ENCODE measurements at regions not wholly inside any gene's neighbourhood (a gene's known extent, or its start where the extent isn't known, plus 50 kb on each side); places are given as distances from the start of the nearest gene placed in this dataset.

DNA sequence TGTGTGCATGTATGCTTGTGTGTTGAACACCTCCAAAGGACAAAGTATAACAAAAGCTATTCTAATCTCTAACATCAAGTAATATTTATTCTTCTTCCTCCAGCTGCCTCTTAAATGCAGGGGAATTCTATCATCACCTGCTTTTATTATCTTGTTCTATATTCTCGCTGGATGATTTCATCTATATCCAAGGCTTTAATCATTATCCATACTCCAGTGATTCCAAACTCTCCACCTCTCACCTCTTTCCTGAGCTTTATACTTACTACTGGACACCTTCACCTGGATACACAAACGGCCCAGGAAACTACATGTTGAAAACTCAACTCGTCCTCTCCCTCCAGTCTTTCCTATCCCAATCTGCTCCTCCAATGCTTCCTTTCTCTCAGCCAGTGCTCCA is 418.6 kb downstream of the KLF5 start:
- Histone ChIP-seq H3K27me3 (ENCODE audit: control insufficient read depth, insufficient read depth, low read length) (no peaks in the 10 kb centered on the region), H3K9ac (no peak overlapping the region), H3K4me3 (ENCODE audit: low read depth, low read length) (no peak overlapping the region), H3K36me3 (ENCODE audit: control insufficient read depth, insufficient read depth, low read length) (no peaks in the 10 kb centered on the region), H2AFZ (no peak overlapping the region), H3K4me1 (no peaks in the 10 kb centered on the region), H3K9me3 (ENCODE audit: control insufficient read depth, low read length) (no peaks in the 10 kb centered on the region), H3K79me2 (no peaks in the 10 kb centered on the region), H3K27ac (no peak overlapping the region), H3K4me2 (ENCODE audit: low read length) (no peak overlapping the region)
- no peak for TF ChIP-seq CTCF (IDR thresholded peaks at IDR 0.05)

DNA sequence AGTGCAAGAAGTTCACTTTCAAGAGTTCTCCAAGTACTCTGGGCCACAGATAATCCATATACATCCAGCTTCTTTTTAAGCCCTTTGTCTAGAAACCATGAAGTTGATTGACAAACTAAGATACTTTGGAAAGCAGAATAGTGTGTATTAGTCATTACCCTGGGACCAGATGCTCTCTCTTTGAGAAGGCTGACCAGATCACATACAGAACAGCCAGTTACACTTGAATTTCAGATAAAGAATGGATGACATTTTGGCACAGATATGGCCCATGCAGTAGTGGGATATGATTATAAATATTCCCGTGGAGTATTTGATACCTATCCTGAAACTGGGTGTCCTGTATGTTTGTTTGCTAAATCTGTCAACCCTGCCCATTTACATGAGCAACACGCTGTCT is 414.2 kb downstream of the KLF5 start:
- H3K27ac ChIP-seq, result no peak overlapping the region
- H3K4me3 ChIP-seq (ENCODE audit: low read depth, low read length), result no peak overlapping the region
- no peaks in the 10 kb centered on the region for H3K9me3 ChIP-seq (ENCODE audit: control insufficient read depth, low read length)
- no peaks in the 10 kb centered on the region for H3K27me3 ChIP-seq (ENCODE audit: control insufficient read depth, insufficient read depth, low read length)
- H3K4me1 ChIP-seq, result no peaks in the 10 kb centered on the region
- no peaks in the 10 kb centered on the region for H3K36me3 ChIP-seq (ENCODE audit: control insufficient read depth, insufficient read depth, low read length)
- TF ChIP-seq CTCF (IDR thresholded peaks at IDR 0.05), result no peak
- no peaks in the 10 kb centered on the region for H3K79me2 ChIP-seq
- H2AFZ ChIP-seq, result no peak overlapping the region
- H3K9ac ChIP-seq, result no peak overlapping the region
- H3K4me2 ChIP-seq (ENCODE audit: low read length), result no peak overlapping the region

- no peak overlapping the region for H3K27ac ChIP-seq
- no peaks in the 10 kb centered on the region for H3K36me3 ChIP-seq (ENCODE audit: control insufficient read depth, insufficient read depth, low read length)
- TF ChIP-seq CTCF (IDR thresholded peaks at IDR 0.05), result no peak
- no peaks in the 10 kb centered on the region for H3K27me3 ChIP-seq (ENCODE audit: control insufficient read depth, insufficient read depth, low read length)
- H3K9me3 ChIP-seq (ENCODE audit: control insufficient read depth, low read length), result no peaks in the 10 kb centered on the region
- no peak overlapping the region for H3K9ac ChIP-seq
- H3K4me1 ChIP-seq, result no peaks in the 10 kb centered on the region
- no peak overlapping the region for H2AFZ ChIP-seq
- no peaks in the 10 kb centered on the region for H3K79me2 ChIP-seq
- H3K4me2 ChIP-seq (ENCODE audit: low read length), result no peak overlapping the region
- H3K4me3 ChIP-seq (ENCODE audit: low read depth, low read length), result no peak overlapping the region
Observed at GRCh38 chr13:73467125-73467524, 408.3 kb downstream of the KLF5 start.

DNA sequence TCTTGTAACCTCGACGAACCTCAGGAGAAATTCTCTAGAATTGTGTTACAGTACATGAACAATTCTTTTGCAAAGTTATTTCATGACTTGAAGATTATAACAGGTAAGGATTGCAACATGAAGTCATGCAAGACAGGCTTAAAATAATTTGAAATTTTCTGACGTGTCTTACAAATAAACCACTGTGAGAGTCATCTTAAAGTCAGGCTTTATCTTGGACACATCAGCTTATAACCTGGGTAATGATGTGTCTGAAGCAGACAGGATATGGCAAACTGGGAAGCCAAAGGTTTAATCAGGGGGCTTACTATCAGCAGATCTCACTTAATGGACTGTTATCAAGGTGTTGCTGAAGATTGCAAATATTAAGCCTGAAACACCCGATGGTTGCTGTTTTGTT is 407.8 kb downstream of the KLF5 start:
- no peak overlapping the region for H3K4me3 ChIP-seq (ENCODE audit: low read depth, low read length)
- H3K79me2 ChIP-seq, result no peaks in the 10 kb centered on the region
- H3K27me3 ChIP-seq (ENCODE audit: control insufficient read depth, insufficient read depth, low read length), result no peaks in the 10 kb centered on the region
- no peak overlapping the region for H3K27ac ChIP-seq
- no peaks in the 10 kb centered on the region for H3K4me1 ChIP-seq
- no peaks in the 10 kb centered on the region for H3K9me3 ChIP-seq (ENCODE audit: control insufficient read depth, low read length)
- no peak for TF ChIP-seq CTCF (IDR thresholded peaks at IDR 0.05)
- no peak overlapping the region for H3K4me2 ChIP-seq (ENCODE audit: low read length)
- no peak overlapping the region for H3K9ac ChIP-seq
- H3K36me3 ChIP-seq (ENCODE audit: control insufficient read depth, insufficient read depth, low read length), result no peaks in the 10 kb centered on the region
- H2AFZ ChIP-seq, result no peak overlapping the region

GRCh38 chr13:73465617-73465971 is 406.8 kb downstream of the KLF5 start:
- TF ChIP-seq CTCF (IDR thresholded peaks at IDR 0.05), result no peak
- no peak overlapping the region for H3K4me2 ChIP-seq (ENCODE audit: low read length)
- no peak overlapping the region for H3K9ac ChIP-seq
- no peaks in the 10 kb centered on the region for H3K36me3 ChIP-seq (ENCODE audit: control insufficient read depth, insufficient read depth, low read length)
- H3K9me3 ChIP-seq (ENCODE audit: control insufficient read depth, low read length), result no peaks in the 10 kb centered on the region
- H3K79me2 ChIP-seq, result no peaks in the 10 kb centered on the region
- no peak overlapping the region for H3K4me3 ChIP-seq (ENCODE audit: low read depth, low read length)
- H2AFZ ChIP-seq, result no peak overlapping the region
- H3K27me3 ChIP-seq (ENCODE audit: control insufficient read depth, insufficient read depth, low read length), result no peaks in the 10 kb centered on the region
- no peak overlapping the region for H3K27ac ChIP-seq
- H3K4me1 ChIP-seq, result no peaks in the 10 kb centered on the region
